ENCODE measurements at regions not wholly inside any gene's neighbourhood (a gene's known extent, or its start where the extent isn't known, plus 50 kb on each side); places are given as distances from the start of the nearest gene placed in this dataset.

DNA sequence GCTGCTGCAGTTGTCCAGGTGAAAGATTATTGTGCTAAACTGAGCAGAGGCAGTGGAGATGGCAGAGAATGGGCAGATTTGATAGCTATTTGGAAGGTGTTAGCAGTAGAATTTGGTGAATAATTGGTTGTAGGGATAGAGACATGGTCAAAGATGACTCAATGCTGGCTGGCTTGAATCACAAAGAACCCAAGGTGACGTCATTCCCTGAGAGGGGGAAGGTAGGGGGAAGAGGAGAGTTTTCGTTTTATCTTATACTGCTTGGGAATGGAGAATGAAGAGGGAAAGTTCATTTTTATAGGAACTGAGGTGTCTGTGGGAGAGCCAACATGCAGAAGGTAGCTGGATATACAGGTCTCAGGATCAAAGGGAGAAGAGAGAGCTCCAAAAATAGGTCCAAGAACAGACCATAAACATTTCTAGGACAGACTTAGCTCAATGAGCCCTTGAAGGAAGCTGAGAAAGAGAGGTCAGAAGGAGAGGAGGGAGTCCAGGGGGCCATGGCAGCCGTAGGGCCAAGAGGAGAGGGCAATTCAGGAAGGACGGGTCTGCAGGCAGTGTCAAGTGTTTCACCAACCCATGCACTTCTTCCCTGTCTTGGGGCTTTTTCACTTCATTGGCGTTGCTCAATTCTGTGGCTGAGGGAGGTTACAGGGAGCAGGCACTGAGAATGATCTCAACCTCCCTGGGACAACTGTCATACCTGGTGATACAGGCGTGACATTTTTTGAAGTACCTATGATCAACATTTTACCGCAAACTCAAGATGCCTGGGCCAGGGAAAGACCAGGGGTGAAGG, 281.3 kb downstream of the TDRD15 start (continued):
- TF ChIP-seq ATF2 (tag by site-specific recombination; IDR thresholded peaks at IDR 0.05; ENCODE audit: low read depth): peak; percentile 91
- TF ChIP-seq, protein P1, sequence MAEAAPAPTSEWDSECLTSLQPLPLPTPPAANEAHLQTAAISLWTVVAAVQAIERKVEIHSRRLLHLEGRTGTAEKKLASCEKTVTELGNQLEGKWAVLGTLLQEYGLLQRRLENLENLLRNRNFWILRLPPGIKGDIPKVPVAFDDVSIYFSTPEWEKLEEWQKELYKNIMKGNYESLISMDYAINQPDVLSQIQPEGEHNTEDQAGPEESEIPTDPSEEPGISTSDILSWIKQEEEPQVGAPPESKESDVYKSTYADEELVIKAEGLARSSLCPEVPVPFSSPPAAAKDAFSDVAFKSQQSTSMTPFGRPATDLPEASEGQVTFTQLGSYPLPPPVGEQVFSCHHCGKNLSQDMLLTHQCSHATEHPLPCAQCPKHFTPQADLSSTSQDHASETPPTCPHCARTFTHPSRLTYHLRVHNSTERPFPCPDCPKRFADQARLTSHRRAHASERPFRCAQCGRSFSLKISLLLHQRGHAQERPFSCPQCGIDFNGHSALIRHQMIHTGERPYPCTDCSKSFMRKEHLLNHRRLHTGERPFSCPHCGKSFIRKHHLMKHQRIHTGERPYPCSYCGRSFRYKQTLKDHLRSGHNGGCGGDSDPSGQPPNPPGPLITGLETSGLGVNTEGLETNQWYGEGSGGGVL (tag by site-specific recombination; IDR thresholded peaks at IDR 0.05): peak; percentile 50

- CTCF ChIA-PET: interaction anchor here (0.6 to 1.7 kb wide), 3 partner anchors 15 to 438 kb away, joined by 3 to 7 read pairs (median 3); no protein-coding TSS in a partner anchor
- H3K4me1 ChIP-seq (ENCODE audit: control insufficient read depth, insufficient read depth, low read length): no peaks in the 10 kb centered on the region
- POLR2A ChIA-PET: no interaction called here
These were observed 282.6 kb downstream of the TDRD15 start for GRCh38 chr2:21406386-21406785.

GRCh38 chr2:21406911-21407310, 283.1 kb downstream of the TDRD15 start:
- Histone ChIP-seq H3K36me3 (ENCODE audit: control insufficient read depth in 2 of 2, insufficient read depth in 1 of 2, low read length in 2 of 2) (no peaks in the 10 kb centered on the region), H3K27ac (ENCODE audit: extremely low read depth, low read depth, low read length) (no peak overlapping the region), H3K4me3 (ENCODE audit: low read depth, low read length) (no peak overlapping the region), H3K9me3 (ENCODE audit: control insufficient read depth, insufficient read depth, low read depth, low read length) (no peaks in the 10 kb centered on the region), H3K4me1 (ENCODE audit: control insufficient read depth, insufficient read depth, low read length) (no peaks in the 10 kb centered on the region)
- no peak for TF ChIP-seq ZNF148 (tag by site-specific recombination; IDR thresholded peaks at IDR 0.05; ENCODE audit: borderline replicate concordance)
- no peak for TF ChIP-seq ZNF341 (tag by site-specific recombination; IDR thresholded peaks at IDR 0.05; ENCODE audit: low read depth)
- TF ChIP-seq ZNF692 (tag by site-specific recombination; IDR thresholded peaks at IDR 0.05): no peak
- TF ChIP-seq ZNF155 (tag by site-specific recombination; IDR thresholded peaks at IDR 0.05): no peak
- TF ChIP-seq YY2 (tag by site-specific recombination; IDR thresholded peaks at IDR 0.05): no peak
- TF ChIP-seq ZNF645 (tag by site-specific recombination; IDR thresholded peaks at IDR 0.05): no peak
- no peak for TF ChIP-seq GLI2 (tag by site-specific recombination; IDR thresholded peaks at IDR 0.05; ENCODE audit: borderline replicate concordance, low read depth)
- TF ChIP-seq ZBTB26 (tag by site-specific recombination; optimal IDR thresholded peaks at IDR 0.05): no peak
- TF ChIP-seq ZNF350 (tag by site-specific recombination; IDR thresholded peaks at IDR 0.05): no peak
- no peak for TF ChIP-seq ZNF175 (tag by site-specific recombination; IDR thresholded peaks at IDR 0.05)
- CTCF ChIA-PET: interaction anchor here (1.7 kb wide), 1 partner anchor 15 kb away, joined by 7 read pairs; no protein-coding TSS in a partner anchor
- POLR2A ChIA-PET: no interaction called here

More at GRCh38 chr2:21406386-21406785, 282.6 kb downstream of the TDRD15 start:
- H3K27ac ChIP-seq (ENCODE audit: extremely low read depth, low read depth, low read length): no peak overlapping the region
- H3K4me3 ChIP-seq (ENCODE audit: low read depth, low read length): no peak overlapping the region
- H3K9me3 ChIP-seq (ENCODE audit: control insufficient read depth, insufficient read depth, low read depth, low read length): no peaks in the 10 kb centered on the region
- no peaks in the 10 kb centered on the region for H3K36me3 ChIP-seq (ENCODE audit: control insufficient read depth in 2 of 2, insufficient read depth in 1 of 2, low read length in 2 of 2)
- TF ChIP-seq ZNF274 (IDR thresholded peaks at IDR 0.05; ENCODE audit: low read length): no peak
- no peak for TF ChIP-seq ZNF274 (tag by site-specific recombination; IDR thresholded peaks at IDR 0.05; ENCODE audit: borderline replicate concordance)
- TF ChIP-seq HOXC10 (CRISPR knock-in tag; IDR thresholded peaks at IDR 0.05): no peak
- no peak for TF ChIP-seq ZNF837 (tag by site-specific recombination; IDR thresholded peaks at IDR 0.05)

Data from HEK293 (cell line).